Endothelial cell of hepatic sinusoid (primary cell): ENCODE measurements at regions not wholly inside any gene's neighbourhood (a gene's known extent, or its start where the extent isn't known, plus 50 kb on each side); places are given as distances from the start of the nearest gene placed in this dataset.
"Not testable (repeated sequence)": the region's sequence is repeated elsewhere in the genome, so short reads cannot be mapped to it uniquely, and the experiment has no call there.

Source experiments
- in situ Hi-C: cut with HindIII; loops from 2 replicates; pipeline ENCODE4 v1.10.0; 2017; ENCODE audit warnings: low sequenced_read_pairs

DNA sequence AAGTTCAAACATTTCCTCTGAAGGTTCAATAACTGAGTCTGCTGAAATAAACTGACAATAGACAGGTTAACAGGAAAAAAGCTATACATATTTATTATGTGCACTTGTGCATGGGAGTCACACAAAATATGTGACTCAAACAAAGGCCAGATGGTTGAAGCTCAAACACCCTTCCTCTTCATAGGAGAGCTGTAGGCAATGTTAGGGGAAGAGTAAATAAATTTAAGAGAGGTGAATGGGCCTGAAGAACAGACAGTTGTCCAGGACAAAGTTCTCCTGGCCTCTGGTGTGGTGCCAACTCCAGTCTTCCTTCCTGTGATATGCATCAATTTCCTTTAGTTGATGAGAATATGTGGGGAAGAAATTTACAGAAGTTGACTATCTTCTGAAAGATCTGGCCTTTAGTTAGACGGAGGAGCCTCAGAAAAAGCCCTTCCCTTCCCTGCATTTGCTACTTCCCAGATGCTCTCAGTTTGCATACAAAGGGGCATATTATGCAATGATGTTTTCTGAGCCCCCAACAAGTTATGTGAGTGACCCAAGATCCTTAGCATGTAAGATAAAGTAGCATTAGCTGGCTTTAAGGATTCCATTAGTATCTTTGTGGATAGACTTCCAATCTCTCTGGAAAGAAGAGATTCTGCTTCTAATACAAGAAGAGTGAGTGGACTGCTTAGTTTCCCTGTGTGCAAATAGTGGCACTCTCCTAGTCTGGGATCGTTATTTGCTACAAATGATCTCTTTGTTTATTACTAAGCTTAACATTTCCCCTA is 96.4 kb upstream of the IGSF10 start:
- in situ Hi-C loops = no loop called here

DNA sequence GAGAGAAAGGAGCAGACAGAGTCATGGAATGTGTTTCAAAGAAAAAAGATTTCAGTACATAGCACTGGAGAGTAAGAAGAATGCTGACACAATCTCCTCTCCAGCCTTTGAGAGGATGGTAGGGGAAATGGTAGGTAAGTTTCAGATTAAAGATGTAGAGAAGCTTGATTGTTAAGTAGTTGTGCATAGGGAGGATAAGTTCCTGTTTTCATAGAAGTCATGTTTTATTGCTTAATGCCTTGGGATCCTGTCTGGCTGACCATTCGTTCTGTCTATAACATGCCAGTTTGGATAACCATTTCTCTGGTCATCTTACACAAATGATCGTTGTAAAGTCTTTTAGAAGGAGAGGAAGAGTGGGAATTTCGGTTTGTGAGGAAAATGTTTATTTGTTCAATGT is 95.7 kb upstream of the IGSF10 start:
- in situ Hi-C loops = no loop called here

DNA sequence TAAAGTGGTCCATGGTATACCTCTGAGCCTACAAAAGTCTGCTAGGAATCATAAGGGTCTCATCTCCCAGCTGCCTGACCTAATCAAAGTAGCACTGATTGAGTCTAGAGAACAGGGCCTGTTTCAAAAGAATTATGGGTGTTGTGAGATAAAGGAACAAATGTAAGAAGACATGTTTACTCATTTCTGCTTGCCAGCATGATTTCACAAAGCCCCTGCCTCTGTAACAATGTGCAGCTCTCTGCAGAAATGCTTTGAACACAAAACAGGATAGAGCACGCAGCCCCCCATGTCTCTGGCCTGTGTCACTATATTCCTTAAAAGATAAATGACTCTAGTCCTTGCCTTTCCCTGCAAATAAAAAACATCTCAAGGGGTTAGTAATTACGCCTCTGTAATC is 94.7 kb upstream of the IGSF10 start:
- in situ Hi-C loops = no loop called here

DNA sequence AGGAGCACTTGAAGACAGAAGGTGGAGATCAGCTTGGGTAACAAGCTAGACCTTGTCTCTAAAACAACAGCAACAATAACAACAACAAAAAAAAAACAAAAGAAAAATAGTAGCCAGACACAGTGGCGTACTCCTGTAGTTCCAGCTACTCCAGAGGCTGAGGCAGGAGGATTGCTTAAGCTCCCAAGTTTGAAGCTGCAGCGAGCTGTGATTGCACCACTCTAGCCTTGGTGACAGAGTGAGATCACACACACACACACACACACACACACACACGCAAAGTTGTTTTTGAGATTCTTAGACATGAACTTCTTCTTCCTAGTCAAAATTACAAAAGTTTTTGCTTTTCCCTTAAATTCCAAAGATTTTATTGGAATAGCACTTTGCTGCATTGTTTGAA is 93.0 kb upstream of the IGSF10 start:
- in situ Hi-C loops = no loop called here

DNA sequence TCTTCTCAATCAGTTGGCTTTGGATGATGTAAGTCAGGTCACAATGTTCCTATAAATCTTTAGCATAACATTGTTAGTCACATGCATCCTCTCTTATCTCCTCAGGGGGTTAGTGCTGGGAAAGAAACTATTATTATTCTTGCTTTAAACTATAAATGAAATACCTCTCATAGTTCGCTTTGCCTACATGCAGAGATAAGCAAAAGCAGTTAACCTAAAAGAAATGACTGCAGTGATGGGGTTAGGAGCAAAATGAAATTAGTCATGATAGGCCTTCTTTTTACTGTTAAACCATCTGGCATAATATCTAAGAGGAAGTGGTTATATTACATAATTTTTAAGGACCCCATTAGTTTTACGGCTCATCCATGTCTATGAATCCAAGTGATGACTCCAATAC is 91.7 kb upstream of the IGSF10 start:
- in situ Hi-C loops = no loop called here

DNA sequence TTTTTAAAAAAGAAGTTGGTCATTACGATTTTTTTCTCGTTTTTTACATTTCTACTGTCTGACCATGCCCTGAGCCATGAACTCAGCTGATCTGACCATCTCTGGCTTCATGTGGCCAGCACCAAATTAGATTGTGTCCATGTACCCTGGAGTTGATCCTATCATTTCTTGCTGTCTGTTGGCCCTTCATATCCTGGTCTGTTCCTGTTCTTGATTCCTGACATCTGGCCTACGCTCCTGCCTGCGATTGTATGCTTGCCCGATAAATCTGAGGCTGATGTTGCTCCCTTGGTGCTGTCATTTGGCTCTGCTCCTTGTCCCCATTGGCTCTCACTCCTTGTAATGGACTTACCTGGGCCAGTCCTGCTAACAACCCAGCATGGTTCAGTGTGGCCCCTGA is 89.8 kb upstream of the IGSF10 start:
- in situ Hi-C loops = no loop called here

DNA sequence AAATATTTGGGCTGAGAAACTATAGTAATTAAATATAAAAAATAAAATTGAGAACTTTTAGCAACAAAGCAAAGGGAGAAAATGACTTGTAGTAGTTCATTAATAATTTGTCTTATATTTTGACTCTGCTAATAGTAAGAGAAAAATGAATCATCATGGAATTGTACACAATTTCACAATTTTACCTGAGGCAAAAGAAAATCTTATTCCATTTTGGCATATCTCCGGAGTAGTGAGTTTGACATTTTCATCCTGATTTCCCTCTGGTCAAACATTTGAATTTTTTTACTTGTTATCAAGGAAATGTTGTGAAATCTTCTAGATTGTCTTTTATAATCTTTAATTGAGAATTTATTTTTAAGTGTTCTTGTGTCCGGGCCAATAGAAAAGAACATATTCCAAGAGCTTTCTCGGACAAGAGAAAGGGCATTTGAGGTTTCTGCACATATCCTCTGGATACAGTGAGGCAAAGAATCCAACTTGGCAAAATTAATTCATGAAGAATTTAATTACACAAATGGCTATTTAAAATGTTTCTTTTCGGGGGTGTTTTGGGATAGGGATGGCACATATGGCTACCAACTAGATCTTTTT is 89.3 kb upstream of the IGSF10 start:
- in situ Hi-C loops = no loop called here

DNA sequence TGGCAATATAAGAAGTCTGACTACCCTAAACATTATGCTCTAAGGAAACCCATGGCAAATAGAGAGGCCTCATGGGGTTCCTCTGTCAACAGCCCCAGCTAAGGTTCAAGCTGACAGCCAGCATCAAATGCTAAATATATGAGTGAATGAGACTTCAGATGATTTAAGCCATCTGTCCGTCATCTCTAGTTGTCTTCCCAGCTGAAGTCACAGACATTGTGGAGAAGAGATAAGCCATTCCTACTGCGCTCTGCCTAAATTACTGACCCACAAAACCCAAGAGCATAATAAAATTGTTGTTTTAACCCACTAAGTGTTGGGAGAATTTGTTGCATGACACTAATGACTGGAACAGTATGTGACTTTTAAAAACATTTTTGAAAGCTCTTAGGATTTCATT is 87.3 kb upstream of the IGSF10 start:
- in situ Hi-C loops = no loop called here

DNA sequence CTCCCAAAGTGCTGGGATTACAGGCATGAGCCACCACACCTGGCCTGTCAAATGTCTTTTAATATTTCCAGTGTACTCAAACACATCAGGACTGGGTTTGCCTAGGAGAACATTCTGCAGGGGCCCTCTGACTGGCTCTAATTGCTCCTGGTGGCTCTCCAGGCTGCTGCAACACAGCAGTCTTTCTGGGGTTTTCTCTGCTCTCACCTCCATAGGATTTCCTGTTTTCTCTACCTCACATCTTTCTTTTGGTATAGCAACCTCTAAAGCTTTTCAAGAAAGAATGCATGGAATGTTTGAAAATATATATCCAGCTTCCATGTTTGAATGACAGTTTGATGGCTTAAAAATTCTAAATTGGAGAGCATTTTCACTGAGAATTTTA is 83.3 kb upstream of the IGSF10 start:
- in situ Hi-C loops = no loop called here

DNA sequence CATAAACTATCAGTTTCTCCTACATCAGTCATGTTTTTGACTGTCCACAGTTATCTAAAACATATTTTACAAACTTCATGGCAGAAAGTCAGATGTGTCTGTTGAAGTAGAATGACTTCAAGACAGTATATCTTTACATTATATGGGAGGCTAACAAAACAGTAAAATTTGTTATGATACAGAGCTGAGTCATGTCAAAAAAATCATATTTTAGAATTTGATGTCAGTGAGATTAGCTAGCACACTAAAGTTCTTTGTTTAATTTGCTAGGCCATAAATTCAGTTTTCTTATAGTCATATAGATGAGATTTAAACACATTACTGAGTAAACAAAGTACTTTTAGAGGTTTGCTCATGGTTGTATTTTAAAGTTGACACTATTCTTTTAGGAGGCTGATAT is 80.3 kb upstream of the IGSF10 start:
- in situ Hi-C loops = no loop called here

DNA sequence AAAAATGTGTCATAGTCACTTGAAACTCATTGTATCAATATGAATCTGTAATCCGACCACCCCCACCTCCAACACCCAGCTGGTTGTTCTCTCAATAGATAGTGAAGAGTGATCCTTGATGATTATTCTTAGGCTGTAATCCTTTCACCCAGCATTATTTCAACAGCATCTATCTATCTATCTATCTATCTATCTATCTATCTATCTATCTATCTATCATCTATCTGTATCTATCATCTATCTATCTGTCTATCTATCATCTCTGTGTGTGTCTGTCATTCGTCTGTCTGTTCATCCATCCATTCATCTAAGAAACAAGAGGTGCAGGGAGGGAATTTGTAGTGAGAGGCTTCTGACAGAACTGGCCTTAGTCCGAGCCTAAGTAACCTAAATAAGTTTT is 78.7 kb upstream of the IGSF10 start:
- in situ Hi-C loops = no loop called here

DNA sequence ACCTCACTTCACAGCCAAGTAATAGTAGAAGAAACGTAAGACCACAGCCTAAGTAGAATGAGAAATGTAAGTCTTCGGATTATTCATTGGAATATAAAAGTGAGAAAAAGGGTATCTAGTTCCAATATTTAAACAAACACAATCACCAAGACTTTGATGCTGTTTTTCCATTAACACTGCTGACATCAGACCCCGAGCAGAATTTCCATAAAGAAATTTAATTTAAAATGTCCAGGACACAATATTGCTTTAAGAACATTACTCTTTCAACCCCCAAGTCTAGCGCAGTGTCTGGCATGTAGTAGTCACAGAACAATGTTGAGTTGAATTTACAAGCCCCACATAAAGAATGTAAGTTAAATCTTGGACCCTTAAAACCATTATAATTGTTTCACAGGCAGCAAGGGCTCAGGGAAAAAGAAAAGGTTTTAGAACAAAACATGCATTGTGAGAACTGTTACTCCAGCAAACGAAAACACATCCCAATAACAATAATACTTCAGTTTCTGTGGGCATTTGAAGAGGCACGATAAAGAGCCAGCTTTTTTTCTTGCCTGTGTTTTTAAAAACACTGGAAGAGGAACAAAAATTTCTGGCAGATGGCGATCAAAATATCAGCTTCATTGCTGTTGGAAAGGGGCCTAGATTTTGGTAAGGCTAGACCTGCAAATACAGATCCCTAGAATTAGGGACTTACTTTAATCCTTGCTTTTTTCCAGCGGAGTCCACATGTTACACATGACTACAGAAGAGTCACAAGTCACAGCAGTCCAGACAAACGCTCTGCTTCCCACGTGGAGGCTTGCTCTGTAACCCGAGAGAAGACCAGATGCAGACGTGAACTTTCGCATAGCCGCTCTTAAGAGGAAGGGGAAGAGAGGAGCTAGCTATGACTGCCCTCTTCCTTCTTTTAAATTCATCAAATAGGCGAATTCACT is 77.9 kb upstream of the IGSF10 start:
- in situ Hi-C loops = no loop called here

DNA sequence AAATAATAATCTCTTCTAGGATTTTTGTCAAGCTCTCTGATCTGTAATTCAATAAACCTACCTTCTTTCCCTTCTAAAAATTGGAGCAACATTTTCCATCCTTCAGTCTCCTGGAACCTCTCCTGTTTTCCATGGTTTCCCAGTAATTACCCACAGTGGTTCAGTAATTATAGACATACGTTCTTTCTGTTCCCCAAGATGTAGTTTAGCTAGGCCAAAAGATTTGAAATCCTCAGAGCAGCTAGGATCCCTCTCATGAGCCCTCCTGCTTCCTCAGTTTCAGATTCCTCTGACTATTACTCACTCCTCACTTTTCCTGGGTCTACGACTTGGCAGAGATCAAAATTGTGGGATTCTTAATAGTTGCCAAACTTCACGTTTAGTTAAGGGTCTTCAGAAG is 76.9 kb upstream of the IGSF10 start:
- in situ Hi-C loops = no loop called here

DNA sequence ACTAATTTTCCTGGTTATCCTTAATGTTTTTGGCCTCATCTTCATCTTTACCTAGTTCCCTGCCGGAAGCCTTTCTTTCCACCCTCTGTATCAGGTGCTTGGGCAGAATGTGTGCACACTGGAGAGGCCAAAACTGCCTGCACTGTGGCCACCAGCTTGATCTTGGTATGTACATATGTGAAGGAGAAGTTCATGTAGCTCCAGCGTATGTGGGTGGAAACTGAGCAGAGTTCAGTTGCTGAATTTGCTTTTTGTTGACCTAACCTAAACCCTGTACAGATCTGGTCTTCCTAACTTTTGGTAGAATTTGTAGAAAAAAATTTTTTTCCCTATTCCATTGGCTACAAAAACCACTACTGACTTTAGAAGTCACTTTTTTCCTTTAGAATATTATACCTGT is 65.9 kb upstream of the IGSF10 start:
- in situ Hi-C loops = no loop called here

DNA sequence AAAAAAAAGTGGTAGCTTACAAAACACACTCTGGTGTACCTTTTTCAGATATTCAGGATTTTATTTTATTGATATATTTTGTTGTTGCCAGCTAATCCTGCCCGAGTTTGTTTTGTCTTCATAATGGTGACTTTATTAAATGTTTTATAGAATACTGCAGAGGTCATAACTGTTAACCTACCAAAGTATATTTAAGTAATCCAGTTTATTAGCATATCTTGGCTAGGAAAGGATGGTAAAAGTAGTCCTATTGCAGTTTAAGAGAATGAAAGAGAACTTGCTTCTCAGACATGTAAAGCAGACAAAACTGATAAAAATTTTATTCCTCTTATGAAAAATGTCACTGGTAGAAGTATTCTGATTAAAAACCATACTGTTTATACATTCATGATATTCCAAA is 59.2 kb upstream of the IGSF10 start:
- in situ Hi-C loops = no loop called here

DNA sequence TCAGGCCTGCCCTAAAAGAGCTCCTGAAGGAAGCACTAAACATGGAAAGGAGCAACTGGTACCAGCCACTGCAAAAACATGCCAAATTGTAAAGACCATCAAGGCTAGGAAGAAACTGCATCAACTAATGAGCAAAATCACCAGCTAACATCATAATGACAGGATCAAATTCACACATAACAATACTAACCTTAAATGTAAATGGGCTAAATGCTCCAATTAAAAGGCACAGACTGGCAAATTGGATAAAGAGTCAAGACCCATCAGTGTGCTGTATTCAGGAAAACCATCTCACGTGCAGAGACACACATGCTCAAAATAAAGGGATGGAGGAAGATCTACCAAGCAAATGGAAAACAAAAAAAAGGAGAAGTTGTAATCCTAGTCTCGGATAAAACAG is 50.6 kb upstream of the IGSF10 start:
- in situ Hi-C loops = not testable (repeated sequence)
